ENCODE measurements at regions not wholly inside any gene's neighbourhood (a gene's known extent, or its start where the extent isn't known, plus 50 kb on each side); places are given as distances from the start of the nearest gene placed in this dataset.
"Not testable (repeated sequence)": the region's sequence is repeated elsewhere in the genome, so short reads cannot be mapped to it uniquely, and the experiment has no call there.

DNA sequence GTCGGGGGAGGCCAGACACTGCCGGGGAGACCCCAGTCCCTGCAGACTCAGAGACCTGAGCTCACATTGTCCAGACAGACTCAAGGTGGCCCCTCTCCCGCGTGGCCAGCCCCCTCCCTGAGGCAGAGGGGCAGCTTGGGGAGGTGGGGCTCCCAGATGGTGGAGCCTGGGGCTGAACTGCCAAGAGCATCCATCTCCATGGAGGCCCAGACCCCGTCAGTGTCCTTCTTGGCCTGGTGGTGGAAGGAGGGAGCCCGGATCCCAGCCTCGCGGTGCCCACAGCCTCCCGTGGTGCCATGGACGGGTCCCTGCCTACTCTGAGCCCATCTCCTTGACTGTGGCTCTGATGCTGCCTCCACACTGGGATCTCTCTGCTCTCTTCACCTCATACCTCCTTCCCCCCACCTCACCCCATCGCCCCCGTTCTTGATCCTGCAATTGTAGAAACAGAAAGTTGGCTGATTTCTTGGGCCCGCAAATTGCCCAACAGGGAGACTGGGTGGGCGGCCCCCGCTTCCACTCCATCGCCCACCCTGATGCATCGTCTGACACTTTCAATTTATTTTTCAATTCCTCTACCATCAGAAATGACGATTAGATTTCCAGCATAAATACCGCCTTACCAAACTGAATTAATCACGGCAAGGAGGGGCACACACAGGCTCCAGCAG, 348.9 kb downstream of the MATN1 start:
- DNase-seq, result no peak

DNA sequence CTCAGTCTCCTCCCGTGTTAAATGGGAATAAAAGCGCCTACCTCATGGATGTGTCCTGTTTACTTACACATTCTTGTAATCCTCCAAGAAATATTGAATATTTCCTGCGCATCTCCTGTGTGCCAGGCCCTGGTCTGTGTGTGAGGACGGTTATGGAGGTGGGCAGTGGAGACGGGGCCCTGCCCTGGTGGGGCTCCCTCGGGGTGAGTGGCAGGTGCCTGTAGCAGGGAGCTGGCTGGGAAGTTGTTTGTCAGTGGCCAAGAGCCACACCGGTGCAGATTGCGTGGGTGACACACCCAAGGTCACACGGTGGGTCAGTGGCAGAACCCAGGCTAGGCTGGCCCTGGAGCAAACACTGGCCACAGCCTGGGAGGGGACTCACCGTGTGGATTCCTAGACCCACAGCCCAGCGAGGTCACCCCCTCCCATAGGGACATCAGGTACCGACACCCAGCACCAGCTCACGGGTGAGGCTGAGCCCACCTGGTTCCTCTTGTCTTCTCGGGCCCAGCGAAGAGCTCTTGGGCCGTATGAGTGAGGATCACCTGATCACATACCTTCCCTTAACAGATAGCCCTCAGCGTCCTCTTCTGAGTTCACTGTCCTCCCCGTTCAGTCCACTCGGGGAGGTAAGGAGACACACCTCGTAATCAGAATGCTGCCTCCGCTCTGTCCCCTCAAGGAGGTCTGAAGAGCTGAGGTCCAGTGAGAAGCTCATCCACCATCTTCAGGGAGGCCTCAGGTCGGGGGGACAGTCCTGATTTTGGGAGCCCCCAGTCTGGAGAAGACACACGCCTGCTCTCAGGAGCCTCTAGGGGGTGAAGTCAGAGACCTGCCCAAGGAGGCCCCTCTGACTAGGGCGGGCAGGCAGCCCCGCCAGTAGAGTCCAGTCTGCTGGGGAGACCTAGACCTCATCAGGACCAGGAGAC, 349.6 kb downstream of the MATN1 start:
- DNase-seq, result no peak

DNA sequence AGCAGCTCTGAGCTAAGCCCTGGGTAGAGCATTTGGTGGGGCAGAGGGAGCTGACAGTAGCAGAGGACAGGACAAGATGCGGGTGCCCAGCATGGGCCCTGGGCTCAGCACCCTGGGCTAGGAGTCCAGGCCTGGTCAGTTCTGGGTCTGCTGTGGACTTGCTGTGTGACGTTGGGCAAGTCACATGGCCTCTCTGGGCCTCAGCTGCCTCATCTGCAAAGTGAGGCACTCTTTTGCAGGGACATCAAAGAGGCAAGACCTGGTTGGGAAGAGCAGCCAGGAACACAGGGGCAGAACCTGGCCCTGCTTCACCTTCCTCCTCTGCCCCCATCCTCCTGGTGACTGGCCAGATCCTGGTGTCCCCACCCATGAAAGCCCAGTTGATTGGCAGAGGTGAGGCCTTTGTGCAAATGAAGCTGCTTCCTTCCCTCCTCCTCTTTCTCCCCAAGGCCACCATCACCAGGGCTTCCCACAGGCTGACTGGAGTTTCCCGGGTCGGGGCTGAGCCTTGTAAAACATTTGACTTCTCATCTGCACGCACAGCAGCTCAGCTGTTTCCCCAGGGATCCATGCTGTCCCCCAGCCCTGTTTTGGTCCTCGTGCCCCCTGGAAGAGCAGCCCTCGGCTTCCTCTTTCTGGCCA, 350.5 kb downstream of the MATN1 start:
- no peak for DNase-seq

DNA sequence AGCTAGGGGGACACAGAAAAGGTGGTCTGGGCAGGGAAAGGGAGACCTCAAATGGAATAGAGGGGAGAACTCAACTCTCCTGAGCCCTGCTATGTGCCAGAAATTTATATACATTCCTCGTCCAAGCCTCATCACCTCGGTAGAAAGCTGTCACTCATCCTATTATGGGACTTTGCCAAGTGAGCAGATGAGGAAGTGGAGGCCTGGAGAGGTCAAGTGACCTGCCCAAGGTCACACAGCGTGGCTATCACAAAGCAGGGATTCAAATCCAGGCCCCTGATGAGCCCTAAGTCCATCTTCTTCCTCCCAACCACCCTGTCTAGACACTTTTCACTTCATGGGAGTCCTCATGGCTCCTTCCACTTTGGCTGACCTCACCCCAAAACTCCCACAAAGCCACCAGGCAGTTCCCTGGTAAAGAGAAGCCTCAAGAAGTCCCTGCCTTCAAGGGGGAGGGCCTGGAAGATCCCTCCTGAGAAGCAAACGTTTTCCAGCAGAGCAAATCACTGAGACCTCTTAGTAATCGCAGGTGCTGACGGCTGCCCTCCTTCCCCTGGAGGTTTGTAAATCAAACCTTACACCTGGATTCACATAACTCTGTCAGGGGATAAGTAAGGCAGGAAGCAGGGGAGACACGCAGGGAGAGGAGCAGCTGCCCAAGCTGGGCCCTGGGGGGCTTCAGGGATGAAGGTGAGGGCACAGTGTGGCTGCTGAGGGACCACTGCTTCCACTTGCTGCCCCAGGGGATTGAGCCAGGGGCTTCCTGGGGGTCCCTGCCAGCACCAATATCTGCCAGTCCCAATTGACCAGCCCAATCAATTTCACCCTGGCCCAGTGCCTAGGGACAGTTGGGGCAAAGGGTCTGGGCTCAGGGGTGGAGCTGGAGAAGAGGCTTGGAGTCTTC, 351.2 kb downstream of the MATN1 start:
- DNase-seq, result no peak

DNA sequence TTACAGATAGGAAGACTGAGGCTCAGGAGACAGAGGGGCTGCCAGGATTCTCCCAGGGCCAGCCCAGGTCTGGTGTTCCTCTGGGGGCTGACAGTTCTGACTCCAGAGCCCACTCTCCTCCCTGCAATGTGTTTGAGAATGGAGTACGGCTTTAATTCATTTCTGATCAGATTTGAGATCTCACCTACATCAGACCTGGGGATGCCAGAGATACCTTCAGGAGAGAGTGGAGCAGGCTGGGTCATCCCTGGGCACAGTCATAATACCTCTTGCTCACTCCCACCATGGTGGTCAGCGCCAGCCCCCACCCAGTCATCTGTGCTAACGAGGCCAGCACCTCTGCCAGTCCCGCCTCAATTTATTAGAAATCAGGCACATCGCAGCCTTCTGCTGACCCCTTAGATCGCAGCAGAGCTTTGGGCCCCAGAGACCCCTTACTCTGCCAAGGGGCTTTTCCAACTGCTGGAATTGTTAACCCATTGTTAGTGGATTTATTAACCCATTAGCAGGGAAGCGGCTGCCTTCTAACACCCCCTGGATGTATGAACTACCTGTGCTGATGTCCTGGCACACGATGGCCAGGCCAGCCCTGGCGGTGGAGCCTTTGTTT, 352.1 kb downstream of the MATN1 start:
- DNase-seq, result no peak

DNA sequence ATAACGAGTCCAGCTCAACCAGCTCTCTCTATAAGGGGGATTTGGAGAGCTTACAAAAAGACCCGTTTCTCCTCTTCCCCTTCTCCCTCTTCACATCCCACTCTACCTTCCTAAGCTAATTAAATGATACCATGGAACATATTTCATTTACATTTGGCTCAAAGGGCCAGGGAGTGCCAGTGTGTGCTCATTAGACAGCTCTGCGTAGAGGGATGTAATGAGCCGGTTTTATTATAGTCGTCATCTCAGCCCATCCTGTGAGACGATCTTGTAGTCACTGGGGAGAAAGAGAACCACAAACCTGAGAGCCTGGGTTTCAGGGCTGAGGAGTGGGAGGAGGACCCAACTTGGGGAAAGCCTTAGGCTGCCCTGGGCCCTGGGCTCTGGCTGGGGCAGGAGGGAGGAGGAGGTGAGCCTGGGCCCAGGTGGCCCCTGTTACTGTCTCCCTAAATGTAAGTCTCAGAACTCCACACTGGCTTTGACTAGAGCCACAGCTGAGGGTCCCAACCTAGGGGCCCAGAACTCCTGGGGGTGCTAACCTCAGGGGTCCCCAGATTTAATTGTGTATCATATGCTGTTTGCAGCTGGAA, 354.6 kb downstream of the MATN1 start:
- DNase-seq, result no peak

DNA sequence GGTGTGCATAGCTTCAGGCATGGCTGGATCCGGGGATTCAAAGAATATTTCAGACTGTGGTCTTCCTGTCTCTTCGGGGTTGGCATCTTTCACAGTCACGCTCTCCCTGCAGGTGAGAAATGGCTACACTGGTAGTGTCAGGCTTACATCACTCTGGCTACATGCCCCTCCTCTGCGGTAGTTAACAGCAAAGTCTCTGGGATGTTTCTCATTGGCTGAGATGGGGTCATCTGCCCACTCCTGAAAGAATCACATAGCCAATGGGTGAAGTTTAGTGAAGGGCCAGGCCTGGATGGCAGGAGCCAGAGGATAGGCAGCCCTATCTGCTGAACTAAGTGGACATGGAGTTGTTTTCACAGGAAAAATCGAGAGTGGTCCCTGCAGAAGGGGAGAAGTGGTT, 356.5 kb downstream of the MATN1 start:
- no peak for DNase-seq

DNA sequence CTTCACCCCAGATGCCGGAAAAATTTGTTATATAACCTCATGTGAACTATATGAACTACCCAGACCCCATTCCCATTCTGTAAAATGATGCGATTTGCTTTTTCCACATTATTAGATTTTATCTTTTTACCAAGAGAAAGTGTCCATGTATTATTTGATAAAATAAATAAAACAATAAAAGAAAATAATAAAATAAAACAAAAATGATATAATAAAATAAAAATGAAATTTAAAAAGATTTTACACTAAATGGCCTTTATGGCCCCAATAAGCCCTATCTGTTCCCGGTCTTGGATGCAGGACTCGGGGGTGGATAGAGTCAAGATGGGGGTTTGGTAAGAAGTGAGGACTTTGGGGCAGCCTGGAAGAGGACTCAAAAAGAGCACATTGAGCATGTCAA, 357.2 kb downstream of the MATN1 start:
- no peak for DNase-seq

DNA sequence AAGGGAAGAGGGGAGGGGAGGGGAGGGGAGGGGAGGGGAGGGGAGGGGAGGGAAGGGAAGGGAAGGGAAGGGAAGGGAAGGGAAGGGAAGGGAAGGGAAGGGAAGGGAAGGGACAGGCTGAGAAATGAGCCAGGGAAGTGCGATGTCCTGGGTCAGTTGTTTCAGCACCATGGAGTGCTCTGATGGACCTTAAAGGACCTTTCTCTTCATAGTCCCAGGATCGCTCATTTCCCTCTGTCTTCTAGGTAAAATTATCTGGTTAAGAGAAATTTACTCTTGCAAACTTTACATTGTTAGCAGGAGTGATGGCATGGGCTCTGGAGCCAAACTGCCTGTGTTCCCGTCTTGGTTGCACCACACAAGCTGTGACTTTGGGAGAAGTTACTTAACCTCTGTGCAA, 357.8 kb downstream of the MATN1 start:
- DNase-seq, result no peak

DNA sequence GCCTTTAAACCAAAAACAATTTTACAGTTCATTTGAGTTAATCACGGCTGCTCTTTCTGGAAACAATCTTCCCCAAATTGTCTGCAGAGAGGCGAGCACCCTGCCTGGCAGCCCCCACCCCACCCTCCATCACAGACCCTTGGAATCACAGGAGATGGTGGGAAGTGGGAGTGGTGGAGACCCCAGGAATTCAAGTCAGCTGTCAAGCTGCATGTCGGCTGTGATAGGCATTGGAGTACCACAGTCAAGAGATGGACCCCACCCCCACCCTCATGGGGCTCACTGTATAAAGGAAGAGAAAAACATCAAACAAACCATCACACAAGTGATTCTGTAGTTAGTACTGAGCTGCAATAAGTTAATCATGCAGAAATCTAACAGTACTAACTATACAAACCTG, 360.4 kb downstream of the MATN1 start:
- DNase-seq, result no peak

DNA sequence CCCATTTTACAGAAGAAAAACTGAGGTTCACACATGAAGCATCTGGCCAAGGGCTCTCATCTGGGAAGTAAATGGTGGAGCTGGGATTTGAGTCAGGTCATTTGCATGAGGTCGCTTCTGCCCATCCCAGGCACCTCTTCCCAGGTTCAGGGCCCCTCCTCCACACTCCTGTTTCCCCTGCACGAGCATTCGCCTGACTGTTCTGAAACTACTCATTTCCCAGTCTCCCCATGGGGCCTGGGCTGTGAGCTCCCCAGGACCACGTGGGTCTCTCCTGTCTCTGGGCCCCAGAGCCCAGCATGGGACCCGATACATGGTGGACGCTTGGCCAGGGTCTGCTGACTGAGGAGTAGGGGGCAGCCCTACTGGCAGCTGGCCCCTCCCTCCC, 360.8 kb downstream of the MATN1 start:
- no peak for DNase-seq

DNA sequence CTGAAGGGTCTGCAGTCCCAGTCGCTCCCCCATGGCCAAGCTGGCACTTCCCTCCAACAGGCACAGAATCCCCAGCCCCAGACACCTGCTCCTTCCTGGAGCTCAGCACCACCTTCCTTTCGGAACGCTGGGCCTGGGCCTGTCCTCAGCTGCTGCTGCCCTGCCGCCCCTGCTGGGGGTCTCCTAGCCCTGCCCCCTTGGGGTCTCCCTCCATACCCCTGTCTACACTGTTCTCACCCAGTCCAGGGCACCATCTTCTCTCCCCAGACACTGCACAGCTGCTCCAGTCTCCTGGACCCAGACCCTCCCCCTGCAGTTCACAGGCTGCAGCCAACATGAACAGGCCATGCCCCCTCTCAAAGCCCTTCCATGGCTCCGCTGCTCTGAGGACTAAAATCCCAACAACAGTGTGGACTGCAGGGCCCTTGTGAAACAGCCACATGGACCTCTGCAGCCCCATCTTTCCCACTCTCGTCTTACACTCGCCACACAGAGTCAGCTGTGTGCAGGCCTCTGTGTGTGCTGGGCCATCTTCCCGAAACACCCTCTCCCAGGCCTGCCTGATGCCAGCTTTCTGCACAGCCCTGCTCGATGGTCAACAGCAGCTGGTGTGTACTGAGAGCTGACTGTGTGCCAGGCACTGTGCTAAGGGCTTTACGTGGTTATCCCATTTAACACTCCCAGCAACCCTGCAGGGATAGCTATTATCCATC, 361.3 kb downstream of the MATN1 start:
- not testable (repeated sequence) for DNase-seq

DNA sequence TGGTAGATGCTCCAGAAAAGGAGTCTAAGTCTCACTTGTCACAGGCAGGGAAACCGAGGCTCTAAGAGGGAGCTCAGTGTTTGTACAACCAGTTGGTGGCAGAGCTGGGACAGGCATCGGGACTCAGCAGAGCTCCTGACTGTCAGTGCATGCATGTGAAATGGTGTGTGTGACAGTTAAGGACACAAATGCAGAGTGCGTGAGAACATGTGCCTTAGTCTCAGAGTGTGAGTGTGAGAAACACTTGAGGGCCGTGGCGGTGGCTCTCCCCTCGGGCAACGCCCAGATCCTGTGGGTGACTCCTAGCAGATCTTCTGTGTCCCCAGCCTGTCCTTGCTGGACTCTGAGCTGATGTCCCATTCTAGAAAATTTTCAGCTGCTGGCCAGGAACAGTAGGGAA, 362.6 kb downstream of the MATN1 start:
- no peak for DNase-seq

DNA sequence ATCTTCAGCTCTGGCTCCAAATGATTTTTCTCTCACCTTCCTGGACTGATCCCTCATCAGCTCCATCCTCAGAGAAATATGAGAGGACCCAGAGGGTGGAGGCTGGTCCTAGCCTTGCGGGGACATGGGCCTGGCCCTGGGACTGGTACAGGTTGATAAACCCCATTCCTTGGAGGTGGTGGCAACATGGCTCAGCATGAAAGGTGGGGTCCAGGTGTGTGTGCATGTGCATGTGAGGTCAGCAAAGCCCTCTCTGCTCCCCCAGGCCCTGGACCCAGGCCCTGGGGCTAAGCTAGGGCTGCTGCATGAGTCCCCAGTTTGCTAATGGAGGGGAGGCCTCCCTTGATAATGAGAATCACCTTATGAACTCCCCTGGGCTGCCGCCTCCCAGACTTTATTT, 363.1 kb downstream of the MATN1 start:
- DNase-seq, result no peak

DNA sequence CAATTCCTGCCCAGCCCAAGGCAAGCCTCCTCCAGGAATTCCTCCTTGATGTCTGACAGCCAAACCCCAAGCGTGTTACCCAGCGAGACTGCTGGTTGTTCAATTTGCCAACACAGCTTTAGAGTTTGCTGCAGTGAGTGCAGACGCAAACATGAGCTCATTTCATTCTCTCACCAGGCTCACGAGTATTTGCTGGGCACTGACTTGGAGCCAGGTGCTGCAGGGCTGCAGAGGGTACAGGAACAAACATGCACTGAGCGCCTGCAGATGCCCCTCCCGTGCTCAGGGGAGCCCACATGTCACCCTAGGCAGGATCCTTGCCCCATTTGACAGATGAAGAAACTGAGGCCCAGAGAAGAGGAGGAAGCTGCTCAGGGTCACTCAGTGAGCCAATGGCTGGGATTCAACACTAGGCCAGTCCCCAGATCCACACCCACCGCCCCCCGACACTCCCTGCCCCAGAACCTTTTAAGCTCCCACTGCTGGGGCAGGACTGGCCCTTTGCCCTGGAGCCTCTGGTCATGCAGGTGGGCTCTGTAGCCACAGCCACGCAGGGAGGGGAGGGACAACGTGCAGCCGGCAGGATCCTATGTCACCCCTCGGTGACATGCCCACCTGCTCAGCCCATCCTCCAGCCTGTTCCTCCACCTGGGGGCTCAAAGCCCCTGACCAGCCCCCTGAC, 363.7 kb downstream of the MATN1 start:
- DNase-seq, result peak; percentile 30

DNA sequence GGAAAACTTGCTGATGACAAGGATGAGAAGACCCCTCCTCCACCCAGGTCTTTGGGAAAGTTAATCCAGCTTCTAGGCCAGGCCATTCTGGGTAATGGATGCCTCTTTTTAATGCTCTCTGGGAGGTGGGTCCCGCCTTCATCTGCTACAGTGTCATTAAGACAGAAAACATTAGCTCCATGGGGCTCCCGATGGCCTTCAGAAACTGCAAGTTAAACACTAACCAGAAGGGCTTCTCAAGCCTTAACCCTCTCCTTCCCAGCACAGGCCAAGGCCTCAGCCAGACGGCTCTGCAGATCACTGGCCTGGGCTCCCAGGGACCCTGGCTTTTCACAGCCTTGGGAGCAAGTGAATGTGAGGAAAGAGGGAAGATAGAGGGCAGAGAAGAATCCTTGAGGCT, 364.9 kb downstream of the MATN1 start:
- no peak for DNase-seq

DNA sequence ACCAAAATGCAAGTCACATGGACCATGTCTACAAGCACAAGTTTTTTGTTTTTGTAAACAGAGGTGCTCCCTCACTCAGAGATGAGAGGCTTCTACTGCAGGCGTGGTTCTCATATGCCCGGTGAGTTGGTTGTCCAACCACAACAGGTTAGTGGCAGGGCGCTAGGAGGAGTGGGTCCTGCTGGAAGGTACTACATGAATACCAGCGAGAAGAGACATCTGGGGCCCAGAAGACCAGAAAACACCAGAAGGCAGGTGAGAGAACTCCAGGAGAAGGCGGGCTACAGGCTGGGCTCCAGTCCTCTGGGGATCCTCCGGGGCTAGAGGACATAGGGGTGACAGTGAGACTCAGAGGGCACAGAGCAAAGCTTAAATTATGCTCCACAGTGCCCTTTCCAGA, 366.5 kb downstream of the MATN1 start:
- no peak for DNase-seq

DNA sequence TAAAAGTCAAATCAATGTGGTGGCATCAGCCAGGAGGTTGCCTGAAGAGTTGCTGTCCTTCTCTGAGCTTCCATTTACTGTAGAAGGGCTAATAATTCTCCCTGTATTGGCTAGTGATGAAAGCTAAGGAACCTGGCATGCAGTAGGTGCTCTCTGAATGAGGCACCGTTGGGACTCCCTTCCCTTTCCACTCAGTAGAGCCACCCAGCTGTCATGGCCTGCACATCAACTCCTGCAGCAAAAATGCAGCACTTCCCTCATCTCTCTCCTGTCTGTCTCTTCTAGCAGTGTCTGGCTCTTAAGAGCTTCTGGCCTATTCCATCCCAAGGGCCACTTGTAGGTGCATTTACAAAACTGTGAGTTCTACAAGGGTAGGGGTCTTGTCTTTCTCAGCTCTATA, 369.0 kb downstream of the MATN1 start:
- DNase-seq, result no peak

DNA sequence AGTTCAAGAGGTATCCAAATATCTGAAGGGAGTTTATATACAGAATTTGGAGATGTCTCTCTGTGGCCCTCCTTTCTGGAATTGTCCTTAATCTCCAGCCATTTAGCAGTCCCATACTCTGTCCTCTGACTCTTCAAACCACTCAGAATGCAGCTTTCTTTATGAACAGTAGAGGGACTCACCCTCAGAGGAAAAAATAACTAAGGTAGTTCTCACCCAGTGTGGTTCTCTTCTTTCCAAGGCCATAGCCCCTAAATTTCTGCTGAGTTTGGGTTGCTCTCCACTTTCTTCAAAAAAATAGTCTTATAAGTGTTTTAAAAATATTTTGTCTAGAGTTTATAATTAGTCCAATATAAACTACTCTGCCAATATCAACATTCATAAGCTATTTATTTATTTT, 369.7 kb downstream of the MATN1 start:
- no peak for DNase-seq

DNA sequence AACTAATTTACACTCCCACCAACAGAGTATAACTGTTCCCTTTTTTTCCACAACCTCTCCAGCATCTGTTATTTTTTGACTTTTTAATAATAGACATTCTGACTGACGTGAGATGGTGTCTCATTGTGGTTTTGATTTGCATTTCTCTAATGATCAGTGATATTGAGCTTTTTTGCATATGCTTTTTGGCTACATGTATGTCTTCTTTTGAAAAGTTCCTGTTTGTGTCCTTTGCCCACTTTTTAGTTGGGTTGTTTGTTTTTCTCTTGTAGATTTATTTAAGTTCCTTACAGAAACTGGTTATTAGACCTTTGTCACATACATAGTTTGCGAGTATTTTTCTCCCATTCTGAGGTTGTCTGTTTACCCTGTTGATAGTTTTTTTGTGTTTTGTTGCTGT, 375.2 kb downstream of the MATN1 start:
- DNase-seq, result no peak

All from DMS153 (cell line).